H9 (cell line): ENCODE measurements at regions not wholly inside any gene's neighbourhood (a gene's known extent, or its start where the extent isn't known, plus 50 kb on each side); places are given as distances from the start of the nearest gene placed in this dataset.

Source experiments
- DNase-seq: peaks from one replicate; pipeline ENCODE4 v3.0.0-alpha.2; 2017
- H2AFZ ChIP-seq: one replicate; pipeline ENCODE4 v1.6.1; 2013; ENCODE audit warnings: mild to moderate bottlenecking, low read length, control low read depth, moderate library complexity
- H2AK5ac ChIP-seq: 2 replicates; pipeline ENCODE4 v1.6.1; 2013; ENCODE audit warnings: low read length, control low read depth, mixed read lengths; ENCODE audit not compliant: insufficient read length
- H2BK120ac ChIP-seq: one replicate; pipeline ENCODE4 v1.6.1; 2013; ENCODE audit warnings: low read depth, mild to moderate bottlenecking, low read length, control low read depth, inconsistent platforms; ENCODE audit not compliant: poor library complexity, severe bottlenecking
- H2BK12ac ChIP-seq: 2 replicates; pipeline ENCODE4 v1.6.1; 2013; ENCODE audit warnings: low read length, control low read depth, mixed read lengths, low read depth; ENCODE audit not compliant: insufficient read length
- H2BK15ac ChIP-seq: 2 replicates; pipeline ENCODE4 v1.6.1; 2013; ENCODE audit warnings: low read depth, low read length, control low read depth
- H2BK20ac ChIP-seq: one replicate; pipeline ENCODE4 v1.6.1; 2013; ENCODE audit warnings: low read depth, mild to moderate bottlenecking, low read length, control low read depth, inconsistent platforms; ENCODE audit not compliant: poor library complexity, severe bottlenecking
- H2BK5ac ChIP-seq: 2 replicates; pipeline ENCODE4 v1.6.1; 2013; ENCODE audit warnings: low read length, control low read depth, mixed read lengths; ENCODE audit not compliant: insufficient read length
- H3K14ac ChIP-seq: 2 replicates; pipeline ENCODE4 v1.6.1; 2013; ENCODE audit warnings: low read length, control low read depth; ENCODE audit not compliant: insufficient read depth
- H3K18ac ChIP-seq: 2 replicates; pipeline ENCODE4 v1.6.1; 2013; ENCODE audit warnings: low read depth, mild to moderate bottlenecking, mixed read lengths, low read length, control low read depth; ENCODE audit not compliant: insufficient read length
- H3K23ac ChIP-seq: 2 replicates; pipeline ENCODE4 v1.6.1; 2013; ENCODE audit warnings: low read length, control low read depth, mixed read lengths, low read depth; ENCODE audit not compliant: insufficient read length
- H3K23me2 ChIP-seq: 2 replicates; pipeline ENCODE4 v1.6.1; 2013; ENCODE audit warnings: low read depth, mild to moderate bottlenecking, mixed read lengths, low read length, control low read depth; ENCODE audit not compliant: insufficient read length, poor library complexity, severe bottlenecking
- H3K27ac ChIP-seq: 2 replicates; pipeline ENCODE4 v1.5.1; 2013; ENCODE audit warnings: low read length, control low read depth, mixed read lengths, low read depth; ENCODE audit not compliant: insufficient read length
- H3K27me3 ChIP-seq: 2 replicates; pipeline ENCODE4 v1.6.1; 2013; ENCODE audit warnings: low read length, control low read depth, inconsistent platforms; ENCODE audit not compliant: insufficient read depth
- H3K4ac ChIP-seq: 2 replicates; pipeline ENCODE4 v1.6.1; 2013; ENCODE audit warnings: low read depth, mild to moderate bottlenecking, control low read depth, inconsistent platforms, low read length, moderate library complexity
- H3K4me1 ChIP-seq: 2 replicates; pipeline ENCODE4 v1.6.1; 2013; ENCODE audit warnings: low read length, control low read depth, inconsistent platforms; ENCODE audit not compliant: insufficient read depth
- H3K4me2 ChIP-seq: 2 replicates; pipeline ENCODE4 v1.6.1; 2013; ENCODE audit warnings: low read length, control low read depth, mixed read lengths; ENCODE audit not compliant: insufficient read length, insufficient read depth
- H3K56ac ChIP-seq: 2 replicates; pipeline ENCODE4 v1.6.1; 2013; ENCODE audit warnings: low read depth, mild to moderate bottlenecking, mixed read lengths, low read length, control low read depth; ENCODE audit not compliant: insufficient read length
- H3K79me1 ChIP-seq: 2 replicates; pipeline ENCODE4 v1.6.1; 2013; ENCODE audit warnings: low read depth, mild to moderate bottlenecking, moderate library complexity, low read length, control low read depth, inconsistent platforms; ENCODE audit not compliant: insufficient read depth, poor library complexity, severe bottlenecking
- H3K79me2 ChIP-seq: 2 replicates; pipeline ENCODE4 v1.6.1; 2013; ENCODE audit warnings: low read length, control low read depth, inconsistent platforms; ENCODE audit not compliant: insufficient read depth
- H3K9ac ChIP-seq: 2 replicates; pipeline ENCODE4 v1.6.1; 2013; ENCODE audit warnings: low read length, control low read depth, mixed read lengths; ENCODE audit not compliant: insufficient read length; ENCODE audit errors: extremely low read depth
- H3K9me3 ChIP-seq: one replicate; pipeline ENCODE4 v1.6.1; 2013; ENCODE audit warnings: low read depth, low read length, inconsistent platforms; ENCODE audit not compliant: control insufficient read depth
- H3T11ph ChIP-seq: one replicate; pipeline ENCODE4 v1.6.1; 2013; ENCODE audit warnings: mild to moderate bottlenecking, low read length, control low read depth, inconsistent platforms
- H4K20me1 ChIP-seq: one replicate; pipeline ENCODE4 v1.6.1; 2013; ENCODE audit not compliant: control insufficient read depth, insufficient read length, insufficient read depth
- H4K5ac ChIP-seq: 2 replicates; pipeline ENCODE4 v1.6.1; 2013; ENCODE audit warnings: low read depth, mild to moderate bottlenecking, mixed read lengths, low read length, control low read depth; ENCODE audit not compliant: insufficient read length
- H4K8ac ChIP-seq: replicated peaks from 2 replicates; pipeline ENCODE4 v1.6.1; 2013; ENCODE audit warnings: low read length, control low read depth, mixed read lengths, low read depth; ENCODE audit not compliant: insufficient read length
- H4K91ac ChIP-seq: 2 replicates; pipeline ENCODE4 v1.6.1; 2013; ENCODE audit warnings: low read depth, mild to moderate bottlenecking, moderate library complexity, mixed read lengths, low read length, control low read depth; ENCODE audit not compliant: insufficient read length
- H3K27ac Mint-ChIP-seq, 3 experiments: 2 replicates in 2 of 3; 3 replicates in 1 of 3; pipeline ENCODE4 v1.8.0; 2020 to 2021; ENCODE audit warnings: mixed read lengths in 3 of 3, mild to moderate bottlenecking in 1 of 3, moderate library complexity in 1 of 3
- H3K27me3 Mint-ChIP-seq: 2 replicates; pipeline ENCODE4 v1.8.0; 2021; ENCODE audit warnings: low read depth, mild to moderate bottlenecking, moderate library complexity, mixed read lengths
- H3K36me3 Mint-ChIP-seq, 3 experiments: 2 replicates in 2 of 3; 3 replicates in 1 of 3; pipeline ENCODE4 v1.8.0; 2020 to 2021; ENCODE audit warnings: low read depth in 3 of 3, mixed read lengths in 3 of 3; ENCODE audit not compliant: insufficient read depth in 1 of 3
- H3K4me1 Mint-ChIP-seq, 2 experiments: 2 replicates each; pipeline ENCODE4 v1.8.0; 2020; ENCODE audit warnings: mixed read lengths in 2 of 2
- H3K4me3 Mint-ChIP-seq, 2 experiments: 2 replicates in 1 of 2; 3 replicates in 1 of 2; pipeline ENCODE4 v1.8.0; 2020 to 2021; ENCODE audit warnings: mild to moderate bottlenecking in 2 of 2, mixed read lengths in 2 of 2, moderate library complexity in 1 of 2
- H3K9me3 Mint-ChIP-seq, 2 experiments: 2 replicates in 1 of 2; 3 replicates in 1 of 2; pipeline ENCODE4 v1.8.0; 2020; ENCODE audit warnings: mild to moderate bottlenecking in 2 of 2, mixed read lengths in 2 of 2, moderate library complexity in 1 of 2
- TF ChIP-seq, protein P1 (sequence below): fragments of 200-600 bp; sonication (generic); conservative IDR thresholded peaks from 3 replicates; pipeline ENCODE4 v1.8.0; 2021; ENCODE audit warnings: antibody characterized with exemption, mild to moderate bottlenecking

DNA sequence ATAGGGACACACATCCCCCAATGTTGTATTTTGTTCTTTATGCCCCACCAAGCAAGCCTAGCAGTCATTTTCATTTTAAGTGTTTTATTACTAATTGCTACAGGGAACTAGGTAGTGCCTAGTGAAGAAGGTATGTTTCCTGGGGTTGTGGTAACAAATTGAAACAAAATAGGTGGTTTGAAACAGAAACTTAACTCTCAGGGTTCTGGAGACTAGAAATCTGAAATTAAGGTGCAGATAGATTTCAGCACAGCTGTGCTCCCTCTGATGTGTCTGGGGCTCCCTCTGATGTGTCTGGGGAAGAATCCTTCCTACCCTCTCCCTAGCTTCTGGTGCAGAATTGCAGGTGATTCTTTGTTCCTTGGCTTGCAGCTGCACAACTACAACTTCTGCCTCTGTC lies 390.1 kb downstream of the ZFHX3 start:
- H2BK12ac ChIP-seq = no peak overlapping the region
- H3K4me2 ChIP-seq = no peak overlapping the region
- H4K20me1 ChIP-seq = no peaks in the 10 kb centered on the region
- peaks cover 0 to 7% (median 3%) of the 10 kb centered on the region in 3 experiments; a peak in 5 of 7 replicates for H3K36me3 Mint-ChIP-seq
- H4K8ac ChIP-seq = no peak overlapping the region
- no peak overlapping the region for H3K23ac ChIP-seq
- H3K23me2 ChIP-seq = no peaks in the 10 kb centered on the region
- H3K27ac ChIP-seq = no peak overlapping the region
- H3K18ac ChIP-seq = no peak overlapping the region
- no peak overlapping the region for H4K5ac ChIP-seq
- no peak overlapping the region for H2BK5ac ChIP-seq
- H3K27me3 ChIP-seq = no peaks in the 10 kb centered on the region
- H3T11ph ChIP-seq = no peak overlapping the region
- H3K27ac Mint-ChIP-seq = peak overlapping the region in 1 of 3 experiments; percentile 45; a peak in 2 of 7 replicates
- no peak overlapping the region for H3K4ac ChIP-seq
- H2BK120ac ChIP-seq = no peak overlapping the region
- no peak overlapping the region for H4K91ac ChIP-seq
- H3K79me1 ChIP-seq = peaks cover 2% of the 10 kb centered on the region
- no peak overlapping the region for H2BK15ac ChIP-seq
- H3K79me2 ChIP-seq = no peaks in the 10 kb centered on the region; the same call in 1 of the 2 replicates
- peaks cover 0 to 6% of the 10 kb centered on the region in 2 experiments; a peak in 3 of 5 replicates for H3K9me3 Mint-ChIP-seq
- TF ChIP-seq, protein P1, sequence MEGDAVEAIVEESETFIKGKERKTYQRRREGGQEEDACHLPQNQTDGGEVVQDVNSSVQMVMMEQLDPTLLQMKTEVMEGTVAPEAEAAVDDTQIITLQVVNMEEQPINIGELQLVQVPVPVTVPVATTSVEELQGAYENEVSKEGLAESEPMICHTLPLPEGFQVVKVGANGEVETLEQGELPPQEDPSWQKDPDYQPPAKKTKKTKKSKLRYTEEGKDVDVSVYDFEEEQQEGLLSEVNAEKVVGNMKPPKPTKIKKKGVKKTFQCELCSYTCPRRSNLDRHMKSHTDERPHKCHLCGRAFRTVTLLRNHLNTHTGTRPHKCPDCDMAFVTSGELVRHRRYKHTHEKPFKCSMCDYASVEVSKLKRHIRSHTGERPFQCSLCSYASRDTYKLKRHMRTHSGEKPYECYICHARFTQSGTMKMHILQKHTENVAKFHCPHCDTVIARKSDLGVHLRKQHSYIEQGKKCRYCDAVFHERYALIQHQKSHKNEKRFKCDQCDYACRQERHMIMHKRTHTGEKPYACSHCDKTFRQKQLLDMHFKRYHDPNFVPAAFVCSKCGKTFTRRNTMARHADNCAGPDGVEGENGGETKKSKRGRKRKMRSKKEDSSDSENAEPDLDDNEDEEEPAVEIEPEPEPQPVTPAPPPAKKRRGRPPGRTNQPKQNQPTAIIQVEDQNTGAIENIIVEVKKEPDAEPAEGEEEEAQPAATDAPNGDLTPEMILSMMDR = no peak
- no peak overlapping the region for H2AFZ ChIP-seq
- no peaks in the 10 kb centered on the region; the same call in 1 of the 2 replicates for H3K4me1 ChIP-seq
- H3K56ac ChIP-seq = no peak overlapping the region
- no peak overlapping the region for H3K14ac ChIP-seq
- no peak overlapping the region for H3K9ac ChIP-seq
- H3K27me3 Mint-ChIP-seq = no peaks in the 10 kb centered on the region; the same call in 1 of the 2 replicates
- H3K9me3 ChIP-seq = no peaks in the 10 kb centered on the region
- no peak overlapping the region for H2AK5ac ChIP-seq
- no peak overlapping the region for H3K4me3 Mint-ChIP-seq
- no peaks in the 10 kb centered on the region for H3K4me1 Mint-ChIP-seq
- DNase-seq = no peak
- H2BK20ac ChIP-seq = no peak overlapping the region
